Memory B cell (primary cell): ENCODE measurements at regions not wholly inside any gene's neighbourhood (a gene's known extent, or its start where the extent isn't known, plus 50 kb on each side); places are given as distances from the start of the nearest gene placed in this dataset.

ENCODE experiments used
- ATAC-seq: fragments of 150-1000 bp; cut with Tn5 transposase; 2 replicates; pipeline ENCODE4 v1.10.0; 2021; ENCODE audit warnings: low read depth, mild to moderate bottlenecking, moderate library complexity
- DNase-seq, 2 donors: peaks; one replicate each; pipeline ENCODE4 v3.0.0; 2022; ENCODE audit warnings: low spot score in 2 of 2
- H3K27ac Mint-ChIP-seq: one replicate; pipeline ENCODE4 v1.8.0; 2022; ENCODE audit warnings: mild to moderate bottlenecking, moderate library complexity, mixed read lengths
- H3K27me3 Mint-ChIP-seq: one replicate; pipeline ENCODE4 v1.8.0; 2022; ENCODE audit warnings: mixed read lengths
- H3K36me3 Mint-ChIP-seq: one replicate; pipeline ENCODE4 v1.8.0; 2022; ENCODE audit warnings: mild to moderate bottlenecking, mixed read lengths
- H3K4me1 Mint-ChIP-seq: one replicate; pipeline ENCODE4 v1.8.0; 2022; ENCODE audit warnings: mixed read lengths
- H3K4me3 Mint-ChIP-seq: one replicate; pipeline ENCODE4 v1.8.0; 2022; ENCODE audit warnings: mild to moderate bottlenecking, moderate library complexity, mixed read lengths
- H3K9me3 Mint-ChIP-seq: one replicate; pipeline ENCODE4 v1.8.0; 2022; ENCODE audit warnings: mixed read lengths

DNA sequence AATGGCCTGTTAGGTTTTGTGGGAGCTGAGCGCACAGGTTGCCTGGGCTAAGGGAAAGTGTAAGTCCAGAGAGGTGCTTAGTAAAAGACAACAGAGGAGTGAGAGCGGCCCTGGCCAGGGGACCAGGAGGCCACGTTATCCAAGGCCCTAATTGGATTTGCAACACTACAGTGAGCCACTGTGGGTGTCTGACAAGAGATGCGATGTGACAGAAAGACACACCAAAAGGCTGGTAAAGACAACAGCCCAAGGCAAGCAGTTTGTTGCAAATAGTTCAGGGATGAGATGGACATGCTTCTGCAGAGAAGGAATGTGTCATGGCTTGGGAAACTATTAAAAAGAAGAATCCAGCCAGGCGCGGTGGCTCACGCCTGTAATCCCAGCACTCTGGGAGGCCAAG lies 162.7 kb upstream of the KIT start:
- H3K27ac Mint-ChIP-seq: no peak overlapping the region
- DNase-seq: no peak
- no peaks in the 10 kb centered on the region for H3K9me3 Mint-ChIP-seq
- no peak overlapping the region for H3K4me3 Mint-ChIP-seq
- H3K27me3 Mint-ChIP-seq: peaks cover 5% of the 10 kb centered on the region
- H3K36me3 Mint-ChIP-seq: peaks cover 2% of the 10 kb centered on the region
- ATAC-seq: no peak
- no peaks in the 10 kb centered on the region for H3K4me1 Mint-ChIP-seq

DNA sequence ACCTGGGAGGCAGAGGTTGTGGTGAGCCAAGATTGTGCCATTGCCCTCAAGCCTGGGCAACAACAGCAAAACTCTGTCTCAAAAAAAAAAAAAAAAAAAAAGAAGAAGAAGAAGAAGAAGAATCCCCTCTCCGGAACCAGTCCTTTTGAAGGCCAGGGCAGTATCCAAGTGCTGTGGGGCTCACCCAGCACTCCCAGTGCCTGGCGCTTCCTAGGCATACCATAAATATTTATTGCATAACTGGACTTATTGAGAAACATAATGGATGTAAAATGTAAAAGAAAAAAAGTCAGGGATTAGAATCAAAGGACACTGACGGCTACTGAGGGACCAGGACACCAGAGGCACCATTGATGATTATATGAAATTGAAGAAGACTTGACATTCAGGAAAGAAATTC lies 162.1 kb upstream of the KIT start:
- Mint-ChIP-seq H3K36me3 (peaks cover 2% of the 10 kb centered on the region), H3K4me3 (no peak overlapping the region), H3K4me1 (no peaks in the 10 kb centered on the region), H3K9me3 (no peaks in the 10 kb centered on the region), H3K27me3 (peaks cover 5% of the 10 kb centered on the region), H3K27ac (no peak overlapping the region)
- DNase-seq (no peak), ATAC-seq (no peak)

DNA sequence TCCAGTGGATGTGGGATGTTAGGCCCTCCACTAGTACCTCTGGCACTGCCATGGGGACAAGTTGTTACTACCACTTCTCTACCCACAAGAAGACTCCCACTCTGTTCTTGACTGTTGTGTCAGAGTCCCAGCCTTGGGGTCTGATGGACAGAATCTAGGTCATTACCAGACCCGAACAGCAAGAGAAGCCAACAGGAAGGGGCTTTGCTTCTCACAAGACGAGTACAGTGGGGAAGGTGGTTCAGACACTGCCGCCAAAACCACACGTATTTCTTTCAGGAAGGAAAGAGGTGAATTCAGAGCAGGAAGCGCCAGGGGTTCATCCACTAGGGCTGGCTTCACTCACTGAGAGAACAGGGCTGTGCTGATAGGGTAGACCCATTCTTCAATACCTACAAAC lies 161.3 kb upstream of the KIT start:
- peaks cover 2% of the 10 kb centered on the region for H3K36me3 Mint-ChIP-seq
- peaks cover 5% of the 10 kb centered on the region for H3K27me3 Mint-ChIP-seq
- H3K4me1 Mint-ChIP-seq: no peaks in the 10 kb centered on the region
- no peak overlapping the region for H3K27ac Mint-ChIP-seq
- ATAC-seq (no peak), DNase-seq (no peak)
- H3K4me3 Mint-ChIP-seq: no peak overlapping the region
- H3K9me3 Mint-ChIP-seq: no peaks in the 10 kb centered on the region

DNA sequence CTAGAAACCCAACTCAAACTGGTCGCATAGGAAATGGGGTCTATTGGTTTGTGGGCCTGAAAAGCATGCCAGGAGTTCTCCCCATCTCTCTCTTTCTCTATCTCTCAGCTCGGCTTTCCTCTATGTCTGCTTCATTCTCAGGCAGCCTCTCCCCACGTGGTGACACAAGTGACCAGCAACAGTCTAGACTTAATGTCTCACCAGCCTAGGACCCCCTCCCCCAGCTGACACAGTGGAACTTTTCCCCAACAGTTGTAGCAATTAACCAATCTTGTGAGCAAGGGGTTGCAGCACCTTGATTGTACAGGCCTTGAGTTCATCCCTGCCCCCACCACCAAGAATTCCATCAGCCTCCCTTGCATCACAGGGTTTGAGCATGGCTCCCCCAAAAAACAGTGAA lies 159.8 kb upstream of the KIT start:
- peaks cover 2% of the 10 kb centered on the region for H3K36me3 Mint-ChIP-seq
- no peaks in the 10 kb centered on the region for H3K4me1 Mint-ChIP-seq
- H3K27me3 Mint-ChIP-seq: peaks cover 3% of the 10 kb centered on the region
- no peaks in the 10 kb centered on the region for H3K9me3 Mint-ChIP-seq
- ATAC-seq (no peak), DNase-seq (no peak)
- no peak overlapping the region for H3K27ac Mint-ChIP-seq
- H3K4me3 Mint-ChIP-seq: no peak overlapping the region

DNA sequence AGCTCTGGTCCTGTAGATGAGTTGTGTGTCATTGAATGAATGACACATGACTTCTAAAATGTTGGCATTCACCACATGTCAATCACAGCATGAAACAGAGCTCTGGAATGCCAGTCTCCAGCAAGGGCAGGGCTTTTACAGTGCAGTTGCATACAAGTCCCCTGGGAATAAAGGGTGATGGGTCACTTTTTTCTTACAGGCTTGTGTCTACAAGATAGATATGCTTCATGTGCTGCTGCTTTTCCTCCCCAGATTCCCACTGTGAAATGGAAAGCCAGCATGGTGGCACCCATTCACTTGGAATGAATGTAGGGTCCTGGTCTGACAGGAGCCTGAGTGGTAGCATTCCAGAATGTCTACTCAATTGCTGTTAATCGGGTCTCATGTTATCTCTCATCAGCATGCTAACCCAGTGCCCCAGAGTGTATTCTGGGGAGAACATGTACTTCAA lies 159.1 kb upstream of the KIT start:
- H3K27me3 Mint-ChIP-seq: peaks cover 3% of the 10 kb centered on the region
- no peaks in the 10 kb centered on the region for H3K4me1 Mint-ChIP-seq
- no peak for ATAC-seq
- no peak for DNase-seq
- no peaks in the 10 kb centered on the region for H3K9me3 Mint-ChIP-seq
- H3K4me3 Mint-ChIP-seq: no peak overlapping the region
- no peak overlapping the region for H3K27ac Mint-ChIP-seq
- peaks cover 2% of the 10 kb centered on the region for H3K36me3 Mint-ChIP-seq

DNA sequence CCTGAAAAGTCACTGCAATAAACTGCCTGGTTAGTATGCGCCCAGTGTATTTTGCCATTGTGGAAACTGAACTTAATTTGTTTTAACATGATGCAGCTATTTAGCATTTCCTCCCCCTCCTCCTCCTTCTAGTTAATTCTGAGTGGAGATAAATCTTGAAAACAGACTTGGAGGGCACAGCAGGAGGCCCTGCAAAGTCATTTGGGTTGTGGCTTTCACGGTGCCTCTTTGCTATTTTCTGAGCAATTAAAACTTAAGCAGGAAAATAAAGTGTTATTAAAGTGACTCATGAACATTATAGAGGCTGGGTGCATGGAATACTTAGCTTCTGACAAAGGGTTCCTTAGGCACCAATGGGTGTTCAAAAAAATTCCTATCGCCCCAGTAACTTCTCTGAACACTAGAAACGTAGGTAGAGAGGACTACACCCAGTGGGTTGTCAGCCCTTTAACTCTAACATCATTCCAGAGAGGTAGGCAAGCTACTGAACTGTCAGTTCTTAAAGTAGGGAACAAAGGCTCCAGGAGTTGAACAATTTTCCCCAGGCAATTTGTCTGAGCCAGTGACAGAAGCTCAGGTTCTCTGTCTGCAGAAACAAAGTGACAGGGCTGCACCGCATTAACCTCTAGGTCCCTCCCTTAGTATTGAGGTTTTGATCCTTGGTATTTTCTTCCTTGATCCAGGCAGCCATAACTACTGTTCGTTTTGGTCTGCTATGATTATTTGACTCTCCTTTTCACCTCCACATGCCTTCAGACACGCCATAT lies 158.3 kb upstream of the KIT start:
- Mint-ChIP-seq H3K36me3 (peaks cover 2% of the 10 kb centered on the region), H3K4me1 (no peaks in the 10 kb centered on the region), H3K4me3 (no peak overlapping the region), H3K27ac (no peak overlapping the region), H3K27me3 (peaks cover 3% of the 10 kb centered on the region), H3K9me3 (no peaks in the 10 kb centered on the region)
- no peak for DNase-seq
- no peak for ATAC-seq

DNA sequence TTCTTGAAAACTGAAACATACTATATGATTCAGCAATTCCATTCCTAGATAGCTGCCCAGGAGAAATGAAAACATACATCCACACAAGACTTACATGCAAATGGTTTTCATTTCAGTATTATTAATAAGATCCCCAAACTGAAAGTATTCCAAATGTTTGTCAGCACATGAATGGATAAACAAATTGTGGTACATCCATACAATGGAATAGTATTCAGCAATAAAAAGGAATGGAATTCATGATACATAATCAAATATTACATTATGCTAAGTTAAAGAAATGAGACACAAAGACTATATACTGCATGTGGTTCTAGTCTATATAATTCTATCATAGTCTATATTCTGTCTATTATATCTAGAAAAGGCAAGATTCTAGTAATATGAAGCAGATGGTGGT lies 152.4 kb upstream of the KIT start:
- Mint-ChIP-seq H3K4me1 (no peaks in the 10 kb centered on the region), H3K36me3 (no peaks in the 10 kb centered on the region), H3K4me3 (no peak overlapping the region), H3K27me3 (no peaks in the 10 kb centered on the region), H3K9me3 (peaks cover 6% of the 10 kb centered on the region), H3K27ac (no peak overlapping the region)
- DNase-seq (no peak), ATAC-seq (no peak)

DNA sequence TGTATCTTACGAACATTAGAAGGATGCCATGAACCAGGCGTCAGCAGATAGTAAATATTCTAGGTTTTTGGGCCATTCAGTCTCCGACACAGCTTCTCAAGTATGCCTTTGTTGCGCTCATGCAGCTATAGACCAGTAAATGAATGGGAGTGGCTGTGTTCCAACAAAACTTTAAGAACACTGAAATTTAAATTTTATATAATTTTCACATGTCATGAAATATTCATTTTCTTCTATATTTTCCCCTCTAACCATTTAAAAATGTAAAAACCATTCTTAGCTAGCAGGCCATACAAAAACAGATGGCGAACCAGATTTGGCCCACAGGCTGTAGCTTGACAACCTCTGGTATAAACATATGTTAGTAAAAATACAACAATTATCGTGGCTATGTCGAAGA lies 151.8 kb upstream of the KIT start:
- no peak overlapping the region for H3K27ac Mint-ChIP-seq
- H3K9me3 Mint-ChIP-seq: peaks cover 6% of the 10 kb centered on the region
- DNase-seq (no peak), ATAC-seq (no peak)
- H3K4me3 Mint-ChIP-seq: no peak overlapping the region
- H3K36me3 Mint-ChIP-seq: no peaks in the 10 kb centered on the region
- H3K4me1 Mint-ChIP-seq: no peaks in the 10 kb centered on the region
- H3K27me3 Mint-ChIP-seq: no peaks in the 10 kb centered on the region

DNA sequence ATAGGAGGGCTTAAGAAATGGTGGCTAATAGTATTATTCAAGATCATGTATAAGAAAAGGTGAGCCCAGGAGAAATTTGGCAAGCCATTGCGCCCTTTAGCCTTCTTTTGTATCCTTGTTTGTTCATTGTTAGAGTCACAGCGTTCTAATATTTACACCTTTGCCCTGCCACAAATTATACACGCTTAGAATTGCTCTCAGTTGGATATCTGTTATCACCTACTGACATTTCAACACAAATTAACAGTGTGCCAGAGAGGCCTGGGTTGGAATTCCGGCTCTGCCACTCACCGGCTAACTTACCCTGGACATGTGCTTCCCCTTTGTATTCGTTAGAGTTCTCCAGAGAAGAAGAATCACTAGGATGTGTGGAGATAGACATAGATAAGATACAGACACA lies 148.7 kb upstream of the KIT start:
- H3K9me3 Mint-ChIP-seq: peaks cover 7% of the 10 kb centered on the region
- no peaks in the 10 kb centered on the region for H3K36me3 Mint-ChIP-seq
- no peaks in the 10 kb centered on the region for H3K4me1 Mint-ChIP-seq
- H3K27ac Mint-ChIP-seq: no peak overlapping the region
- H3K4me3 Mint-ChIP-seq: no peak overlapping the region
- ATAC-seq (no peak), DNase-seq (no peak)
- peaks cover 1% of the 10 kb centered on the region for H3K27me3 Mint-ChIP-seq

DNA sequence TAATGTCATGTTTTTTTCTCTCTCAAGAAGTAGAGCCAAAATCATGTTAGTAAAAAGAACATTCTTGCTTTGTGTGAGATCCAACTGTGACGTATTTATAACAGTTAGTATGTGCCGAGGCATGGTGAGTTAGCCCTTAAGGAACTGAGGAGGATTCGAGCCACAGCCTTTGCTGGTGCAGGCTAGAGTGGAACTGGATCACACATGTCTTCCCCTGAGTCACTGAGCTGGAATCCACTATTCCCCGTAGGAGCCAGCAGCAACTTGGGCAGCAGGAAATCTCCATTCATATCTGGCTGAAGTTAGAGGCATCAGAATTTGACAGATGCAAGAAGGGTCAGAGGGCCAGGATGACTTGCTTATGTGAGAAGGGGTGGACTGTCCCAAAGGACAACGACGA lies 144.6 kb upstream of the KIT start:
- DNase-seq (no peak), ATAC-seq (no peak)
- Mint-ChIP-seq H3K4me1 (no peaks in the 10 kb centered on the region), H3K9me3 (peaks cover 1% of the 10 kb centered on the region), H3K27ac (no peak overlapping the region), H3K4me3 (no peak overlapping the region), H3K36me3 (no peaks in the 10 kb centered on the region), H3K27me3 (peaks cover 1% of the 10 kb centered on the region)

DNA sequence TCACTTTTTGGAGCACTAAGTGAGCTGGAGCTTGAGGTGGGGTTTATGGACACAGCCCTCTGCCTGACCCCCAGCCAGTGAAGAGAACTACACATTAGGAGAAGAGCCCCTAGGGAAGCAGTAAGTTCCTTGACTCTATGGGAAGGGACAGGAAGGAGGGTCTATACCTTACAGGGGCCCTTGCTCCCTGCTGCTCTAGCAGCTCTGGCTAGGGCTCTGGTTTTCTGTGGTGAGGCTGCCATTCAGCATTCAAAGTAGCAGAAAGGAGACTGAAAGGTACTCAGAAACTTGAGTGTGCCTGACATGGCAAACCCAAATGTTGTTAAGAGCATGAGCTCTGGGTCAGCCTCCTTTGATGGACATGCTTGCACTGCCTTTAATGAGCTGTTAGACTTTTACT lies 144.0 kb upstream of the KIT start:
- Mint-ChIP-seq H3K9me3 (peaks cover 1% of the 10 kb centered on the region), H3K27me3 (peaks cover 1% of the 10 kb centered on the region), H3K4me1 (no peaks in the 10 kb centered on the region), H3K27ac (no peak overlapping the region), H3K36me3 (no peaks in the 10 kb centered on the region), H3K4me3 (no peak overlapping the region)
- DNase-seq: no peak
- no peak for ATAC-seq

DNA sequence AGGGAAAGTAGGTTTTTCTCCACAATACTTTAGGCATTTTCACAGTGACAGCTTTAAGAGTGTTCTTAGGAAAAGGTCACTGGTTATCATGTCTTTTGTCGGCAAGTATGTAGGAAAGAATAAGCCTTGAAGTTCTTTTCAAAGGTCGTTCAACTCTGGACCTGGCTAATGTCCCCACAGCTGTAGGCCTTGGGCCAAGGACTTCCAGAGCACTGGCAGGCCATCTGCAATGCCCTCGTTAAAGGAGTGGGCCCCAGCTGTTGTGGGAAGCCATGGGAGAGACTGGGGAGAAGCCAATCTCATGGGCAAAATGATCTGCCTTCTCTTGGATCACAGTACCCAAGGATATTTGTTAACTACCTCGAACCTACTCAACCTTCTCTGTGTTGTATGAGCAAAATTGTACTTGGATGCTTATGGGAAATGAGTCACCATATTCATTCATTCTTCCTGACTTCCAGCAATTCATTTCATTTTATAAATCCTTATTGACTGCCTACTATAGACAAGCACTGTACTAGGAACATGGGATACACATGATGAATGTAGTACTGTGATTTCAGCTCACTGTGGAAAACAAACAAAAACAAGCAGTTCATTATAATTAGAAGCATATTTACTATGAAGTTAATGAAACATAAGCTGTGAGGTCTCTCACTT lies 141.1 kb upstream of the KIT start:
- H3K4me1 Mint-ChIP-seq: no peaks in the 10 kb centered on the region
- no peak overlapping the region for H3K27ac Mint-ChIP-seq
- H3K4me3 Mint-ChIP-seq: no peak overlapping the region
- H3K36me3 Mint-ChIP-seq: no peaks in the 10 kb centered on the region
- no peak for ATAC-seq
- no peak for DNase-seq
- peaks cover 1% of the 10 kb centered on the region for H3K9me3 Mint-ChIP-seq
- H3K27me3 Mint-ChIP-seq: peaks cover 1% of the 10 kb centered on the region

DNA sequence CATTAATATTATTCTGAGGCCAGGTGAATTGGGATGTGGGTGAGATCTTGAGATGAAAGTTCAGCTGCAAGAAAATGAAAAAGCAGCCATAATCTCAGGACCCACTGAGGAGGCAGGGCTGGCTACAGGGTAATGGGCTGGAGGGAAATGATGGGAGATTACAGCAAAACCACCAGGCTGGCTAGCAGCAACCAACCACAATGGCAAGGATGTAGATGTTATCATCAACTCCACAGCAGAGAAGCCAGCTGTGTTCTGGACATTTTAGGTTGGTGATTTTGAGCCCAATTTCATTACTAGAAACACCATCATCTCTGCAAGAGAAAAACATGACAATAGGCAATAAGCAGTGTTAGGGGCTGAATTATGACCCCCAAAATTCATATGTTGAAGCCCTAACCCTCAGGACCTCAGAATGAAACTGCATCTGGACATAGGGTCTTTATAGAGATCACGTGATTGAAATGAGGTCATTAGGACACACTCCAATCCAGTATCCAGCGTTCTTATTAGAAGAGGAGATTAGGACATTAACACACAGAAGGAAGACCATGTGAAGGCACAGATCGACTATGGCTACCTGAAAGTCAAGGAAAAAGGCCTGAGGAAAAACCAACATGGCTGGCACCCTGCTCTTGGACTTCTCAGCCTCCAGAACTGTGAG lies 139.8 kb upstream of the KIT start:
- peaks cover under 1% of the 10 kb centered on the region for H3K9me3 Mint-ChIP-seq
- H3K27me3 Mint-ChIP-seq: no peaks in the 10 kb centered on the region
- ATAC-seq (no peak), DNase-seq (no peak)
- no peak overlapping the region for H3K27ac Mint-ChIP-seq
- no peak overlapping the region for H3K4me3 Mint-ChIP-seq
- no peaks in the 10 kb centered on the region for H3K4me1 Mint-ChIP-seq
- H3K36me3 Mint-ChIP-seq: no peaks in the 10 kb centered on the region

DNA sequence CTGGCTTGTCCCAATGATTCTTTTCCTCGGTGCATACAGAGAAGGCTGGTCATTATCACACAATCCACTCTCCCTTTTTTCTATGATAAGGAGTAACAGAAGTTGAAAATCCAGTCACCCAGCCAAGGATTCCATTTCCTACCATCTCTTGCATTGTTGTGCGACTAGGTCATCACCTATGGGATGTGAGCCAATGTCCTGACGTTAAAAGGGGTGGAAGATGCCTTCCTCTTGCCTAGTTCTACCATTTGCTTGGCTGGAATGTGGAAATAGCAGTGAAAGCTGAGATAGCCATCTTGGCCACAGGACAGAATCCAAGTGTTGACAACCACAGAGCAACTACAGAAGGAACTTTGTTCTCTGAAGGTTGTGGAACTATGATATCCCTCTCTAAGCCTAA lies 132.2 kb upstream of the KIT start:
- Mint-ChIP-seq H3K9me3 (peaks cover 1% of the 10 kb centered on the region), H3K36me3 (no peaks in the 10 kb centered on the region), H3K4me1 (no peaks in the 10 kb centered on the region), H3K4me3 (no peak overlapping the region), H3K27ac (no peak overlapping the region), H3K27me3 (no peaks in the 10 kb centered on the region)
- ATAC-seq: no peak
- DNase-seq: no peak
